ENCODE measurements at regions not wholly inside any gene's neighbourhood (a gene's known extent, or its start where the extent isn't known, plus 50 kb on each side); places are given as distances from the start of the nearest gene placed in this dataset.

DNA sequence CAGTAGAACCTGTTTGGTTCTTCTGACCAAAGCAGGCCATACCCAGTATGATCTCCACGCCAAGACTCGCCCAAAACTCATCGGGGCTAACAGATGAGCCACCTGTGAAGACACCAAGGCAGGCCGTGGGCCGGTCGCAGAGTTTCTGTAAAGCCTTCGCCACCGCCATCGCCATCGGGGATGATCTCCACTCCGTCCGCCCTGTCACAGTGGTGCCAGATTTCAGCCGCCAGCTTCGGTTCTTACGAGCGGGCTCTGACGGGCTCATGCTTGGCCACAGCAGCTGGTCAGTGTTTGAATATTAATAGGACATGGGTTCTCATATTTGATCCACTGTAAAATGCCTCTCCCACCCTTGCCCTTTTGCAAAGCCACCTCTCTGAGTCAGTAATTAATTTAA, 113.2 kb upstream of the TMEM132D start:
- Histone ChIP-seq H3K9me3 (no peaks in the 10 kb centered on the region), H3K27me3 (peaks cover 0 to 50% (median 11%) of the 10 kb centered on the region in 9 donors), H3K36me3 (no peaks in the 10 kb centered on the region), H3K27ac (no peak overlapping the region), H3K4me3 (no peak overlapping the region), H3K4me1 (no peaks in the 10 kb centered on the region)
- 80 to 93% (median 90%) methylated on average over 14 to 17 of the region's 17 CpGs for WGBS, 4 donors
- ATAC-seq (no peak), DNase-seq (no peak)
- TF ChIP-seq POLR2A (IDR thresholded peaks at IDR 0.05): no peak
- TF ChIP-seq, protein P1, sequence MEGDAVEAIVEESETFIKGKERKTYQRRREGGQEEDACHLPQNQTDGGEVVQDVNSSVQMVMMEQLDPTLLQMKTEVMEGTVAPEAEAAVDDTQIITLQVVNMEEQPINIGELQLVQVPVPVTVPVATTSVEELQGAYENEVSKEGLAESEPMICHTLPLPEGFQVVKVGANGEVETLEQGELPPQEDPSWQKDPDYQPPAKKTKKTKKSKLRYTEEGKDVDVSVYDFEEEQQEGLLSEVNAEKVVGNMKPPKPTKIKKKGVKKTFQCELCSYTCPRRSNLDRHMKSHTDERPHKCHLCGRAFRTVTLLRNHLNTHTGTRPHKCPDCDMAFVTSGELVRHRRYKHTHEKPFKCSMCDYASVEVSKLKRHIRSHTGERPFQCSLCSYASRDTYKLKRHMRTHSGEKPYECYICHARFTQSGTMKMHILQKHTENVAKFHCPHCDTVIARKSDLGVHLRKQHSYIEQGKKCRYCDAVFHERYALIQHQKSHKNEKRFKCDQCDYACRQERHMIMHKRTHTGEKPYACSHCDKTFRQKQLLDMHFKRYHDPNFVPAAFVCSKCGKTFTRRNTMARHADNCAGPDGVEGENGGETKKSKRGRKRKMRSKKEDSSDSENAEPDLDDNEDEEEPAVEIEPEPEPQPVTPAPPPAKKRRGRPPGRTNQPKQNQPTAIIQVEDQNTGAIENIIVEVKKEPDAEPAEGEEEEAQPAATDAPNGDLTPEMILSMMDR (IDR thresholded peaks at IDR 0.05): no peak
- intact Hi-C loops (cut with DNase I): no loop called here

DNA sequence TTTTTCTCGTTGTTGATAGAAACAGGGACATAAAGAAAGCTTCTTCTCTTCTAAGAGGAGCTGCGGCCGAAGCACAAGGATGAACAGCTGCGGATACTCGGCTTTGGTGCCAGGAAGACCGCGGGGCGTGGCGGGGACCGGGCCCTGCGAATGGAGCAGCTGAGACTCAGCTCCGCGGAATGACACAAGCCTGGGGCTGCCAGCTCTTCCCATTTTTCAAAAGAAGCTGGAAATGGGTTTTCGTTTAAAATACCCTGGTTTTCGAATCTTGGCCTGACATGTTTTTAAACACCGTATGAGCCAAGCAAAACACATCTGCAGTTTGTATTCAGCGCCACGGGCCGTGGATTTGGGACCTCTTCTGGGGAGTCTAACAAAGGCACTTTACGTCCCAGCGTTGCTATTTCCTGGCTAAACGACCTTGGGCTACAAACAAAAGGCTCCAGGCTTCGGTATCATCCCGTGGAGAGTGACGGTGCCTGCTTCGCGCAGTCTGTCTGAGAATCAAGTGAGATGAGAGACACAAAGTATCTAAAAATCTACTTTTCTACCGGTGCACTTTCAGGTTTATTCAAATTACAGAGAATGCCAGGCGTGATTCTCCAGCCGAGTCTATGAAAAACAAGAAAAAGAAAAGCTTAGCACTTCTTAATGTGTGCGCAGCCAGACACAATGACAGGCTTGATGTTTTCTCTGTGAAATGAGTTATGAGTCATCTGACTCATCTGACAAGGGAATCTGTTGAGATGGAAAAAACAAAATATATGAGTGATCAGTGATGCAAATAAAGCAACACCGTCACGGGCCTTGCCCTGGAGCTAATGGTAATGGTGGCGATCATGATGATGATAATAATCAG, 114.0 kb upstream of the TMEM132D start:
- 55 to 60% (median 58%) methylated on average over 34 of the region's 34 CpGs for WGBS, 4 donors
- no peak overlapping the region for H3K4me3 ChIP-seq

GRCh38 chr12:130018614-130019013, 114.8 kb upstream of the TMEM132D start:
- Histone ChIP-seq H3K4me1 (no peaks in the 10 kb centered on the region), H3K27ac (no peak overlapping the region), H3K27me3 (peaks cover 0 to 45% (median 11%) of the 10 kb centered on the region in 9 donors), H3K9me3 (no peaks in the 10 kb centered on the region), H3K36me3 (no peaks in the 10 kb centered on the region), H3K4me3 (no peak overlapping the region)
- intact Hi-C loops (cut with DNase I): no loop called here
- 86 to 89% (median 87%) methylated on average over 11 of the region's 11 CpGs for WGBS, 4 donors
- DNase-seq (no peak), ATAC-seq (no peak)
- TF ChIP-seq, protein P1 (IDR thresholded peaks at IDR 0.05): no peak
- TF ChIP-seq POLR2A (IDR thresholded peaks at IDR 0.05): no peak

More for the DNA sequence above, 114.0 kb upstream of the TMEM132D start:
- intact Hi-C loops (cut with DNase I): no loop called here
- peaks cover 0 to 45% (median 11%) of the 10 kb centered on the region in 9 donors for H3K27me3 ChIP-seq
- DNase-seq: no peak
- TF ChIP-seq, protein P1 (IDR thresholded peaks at IDR 0.05): no peak
- no peak for TF ChIP-seq POLR2A (IDR thresholded peaks at IDR 0.05)
- no peaks in the 10 kb centered on the region for H3K9me3 ChIP-seq
- no peak overlapping the region for H3K27ac ChIP-seq
- ATAC-seq: no peak
- no peaks in the 10 kb centered on the region for H3K4me1 ChIP-seq
- no peaks in the 10 kb centered on the region for H3K36me3 ChIP-seq

DNA sequence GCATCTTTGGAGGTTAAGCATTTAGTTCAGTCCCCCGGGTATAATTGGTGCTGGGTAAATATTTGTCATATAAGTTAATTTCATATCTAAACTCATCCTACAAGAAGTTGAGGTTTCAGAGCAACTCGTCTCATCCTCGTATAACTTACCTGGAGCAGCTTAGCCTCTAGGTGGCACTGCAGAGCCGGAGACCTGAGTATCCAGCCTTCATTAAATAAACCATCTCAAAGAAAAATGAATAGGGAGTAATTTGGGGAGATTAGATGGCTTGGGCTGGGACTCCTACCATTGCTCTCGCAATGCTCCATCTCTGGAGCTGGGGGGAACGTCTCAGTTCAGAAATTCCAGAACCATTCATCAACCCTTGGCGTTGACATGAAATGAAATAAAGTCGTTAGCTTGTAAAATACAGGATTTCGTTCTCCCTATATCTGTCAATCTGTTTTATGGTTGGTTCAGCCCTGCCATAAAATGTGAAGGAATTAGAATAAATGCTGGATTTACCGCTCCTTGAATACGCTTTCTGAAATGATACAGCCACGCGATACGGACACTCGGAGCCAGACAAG, 122.9 kb upstream of the TMEM132D start:
- H3K27me3 ChIP-seq: peaks cover 0 to 43% (median under 1%) of the 10 kb centered on the region in 9 donors
- no peak for ATAC-seq

More for the DNA sequence above, 122.9 kb upstream of the TMEM132D start:
- no peaks in the 10 kb centered on the region for H3K36me3 ChIP-seq
- no peak for DNase-seq
- H3K4me3 ChIP-seq: no peak overlapping the region
- no peak overlapping the region for H3K27ac ChIP-seq
- no peaks in the 10 kb centered on the region for H3K9me3 ChIP-seq
- 53 to 57% (median 55%) methylated on average over 15 of the region's 15 CpGs for WGBS, 4 donors
- intact Hi-C loops (cut with DNase I): no loop called here
- H3K4me1 ChIP-seq: no peaks in the 10 kb centered on the region
- no peak for TF ChIP-seq POLR2A (IDR thresholded peaks at IDR 0.05)
- TF ChIP-seq, protein P1 (IDR thresholded peaks at IDR 0.05): peak; percentile 5 to 53 (median 40)
